HUES6 (cell line): ENCODE measurements at regions not wholly inside any gene's neighbourhood (a gene's known extent, or its start where the extent isn't known, plus 50 kb on each side); places are given as distances from the start of the nearest gene placed in this dataset.

Experiments
- H3K27ac ChIP-seq: 2 replicates; pipeline ENCODE4 v1.7.0; 2013; ENCODE audit warnings: low read depth, mild to moderate bottlenecking, low read length, inconsistent platforms
- H3K27me3 ChIP-seq: 2 replicates; pipeline ENCODE4 v1.6.1; 2013; ENCODE audit warnings: low read length; ENCODE audit not compliant: control insufficient read depth, insufficient read depth
- H3K36me3 ChIP-seq: 2 replicates; pipeline ENCODE4 v1.6.1; 2013; ENCODE audit warnings: low read length; ENCODE audit not compliant: control insufficient read depth, insufficient read depth
- H3K4me1 ChIP-seq: 2 replicates; pipeline ENCODE4 v1.6.1; 2013; ENCODE audit warnings: low read length; ENCODE audit not compliant: control insufficient read depth, insufficient read depth
- H3K4me3 ChIP-seq: 2 replicates; pipeline ENCODE4 v1.5.1; 2013; ENCODE audit warnings: low read depth, low read length
- H3K9ac ChIP-seq: one replicate; pipeline ENCODE4 v1.6.1; 2013; ENCODE audit warnings: mild to moderate bottlenecking, low read length
- H3K9me3 ChIP-seq: 2 replicates; pipeline ENCODE4 v1.6.1; 2013; ENCODE audit warnings: low read depth, low read length; ENCODE audit not compliant: control insufficient read depth, insufficient read depth

GRCh38 chr7:46705386-46706255, 784.5 kb upstream of the IGFBP3 start:
- H3K4me3 ChIP-seq = no peak overlapping the region
- no peaks in the 10 kb centered on the region for H3K27me3 ChIP-seq
- no peak overlapping the region for H3K9ac ChIP-seq
- no peaks in the 10 kb centered on the region for H3K36me3 ChIP-seq
- H3K4me1 ChIP-seq = no peaks in the 10 kb centered on the region; the same call in 1 of the 2 replicates
- no peaks in the 10 kb centered on the region for H3K9me3 ChIP-seq
- H3K27ac ChIP-seq = no peak overlapping the region

GRCh38 chr7:46696741-46697140, 775.7 kb upstream of the IGFBP3 start:
- Histone ChIP-seq H3K36me3 (no peaks in the 10 kb centered on the region), H3K4me1 (0 out of 2 replicates have a peak, but pooled peaks cover 4% of the 10 kb centered on the region), H3K9me3 (no peaks in the 10 kb centered on the region), H3K27ac (no peak overlapping the region), H3K27me3 (no peaks in the 10 kb centered on the region), H3K4me3 (no peak overlapping the region), H3K9ac (no peak overlapping the region)

GRCh38 chr7:46695051-46695708, 774.1 kb upstream of the IGFBP3 start:
- Histone ChIP-seq H3K4me1 (0 out of 2 replicates have a peak, but pooled peaks cover 4% of the 10 kb centered on the region), H3K9me3 (no peaks in the 10 kb centered on the region), H3K9ac (no peak overlapping the region), H3K36me3 (no peaks in the 10 kb centered on the region), H3K27ac (no peak overlapping the region), H3K4me3 (no peak overlapping the region), H3K27me3 (no peaks in the 10 kb centered on the region)

- Histone ChIP-seq H3K4me3 (no peak overlapping the region), H3K9me3 (no peaks in the 10 kb centered on the region), H3K27ac (no peak overlapping the region), H3K4me1 (0 out of 2 replicates have a peak, but pooled peaks cover 4% of the 10 kb centered on the region), H3K36me3 (no peaks in the 10 kb centered on the region), H3K27me3 (no peaks in the 10 kb centered on the region), H3K9ac (no peak overlapping the region)
These were observed 773.0 kb upstream of the IGFBP3 start for GRCh38 chr7:46694058-46694457.

GRCh38 chr7:46687203-46687602, 766.1 kb upstream of the IGFBP3 start:
- no peak overlapping the region for H3K9ac ChIP-seq
- H3K9me3 ChIP-seq = peaks cover 2% of the 10 kb centered on the region; the same call in 1 of the 2 replicates
- no peaks in the 10 kb centered on the region for H3K36me3 ChIP-seq
- no peaks in the 10 kb centered on the region for H3K27me3 ChIP-seq
- no peaks in the 10 kb centered on the region for H3K4me1 ChIP-seq
- H3K27ac ChIP-seq = no peak overlapping the region
- no peak overlapping the region for H3K4me3 ChIP-seq

- Histone ChIP-seq H3K9me3 (peaks cover 2% of the 10 kb centered on the region; the same call in 1 of the 2 replicates), H3K4me3 (no peak overlapping the region), H3K36me3 (no peaks in the 10 kb centered on the region), H3K9ac (no peak overlapping the region), H3K4me1 (no peaks in the 10 kb centered on the region), H3K27ac (no peak overlapping the region), H3K27me3 (no peaks in the 10 kb centered on the region)
These were observed 764.0 kb upstream of the IGFBP3 start for GRCh38 chr7:46685051-46685450.

GRCh38 chr7:46682836-46683624, 762.0 kb upstream of the IGFBP3 start:
- no peak overlapping the region for H3K27ac ChIP-seq
- no peaks in the 10 kb centered on the region for H3K4me1 ChIP-seq
- H3K27me3 ChIP-seq = no peaks in the 10 kb centered on the region
- H3K4me3 ChIP-seq = no peak overlapping the region
- H3K9me3 ChIP-seq = no peaks in the 10 kb centered on the region; the same call in 1 of the 2 replicates
- no peaks in the 10 kb centered on the region for H3K36me3 ChIP-seq
- no peak overlapping the region for H3K9ac ChIP-seq

- Histone ChIP-seq H3K4me1 (no peaks in the 10 kb centered on the region), H3K9me3 (peaks cover 5% of the 10 kb centered on the region; the same call in 1 of the 2 replicates), H3K36me3 (no peaks in the 10 kb centered on the region), H3K4me3 (no peak overlapping the region), H3K27me3 (no peaks in the 10 kb centered on the region), H3K27ac (no peak overlapping the region), H3K9ac (no peak overlapping the region)
These were observed 760.9 kb upstream of the IGFBP3 start for GRCh38 chr7:46681865-46682503.

GRCh38 chr7:46680147-46680546, 759.1 kb upstream of the IGFBP3 start:
- H3K27me3 ChIP-seq = no peaks in the 10 kb centered on the region
- no peaks in the 10 kb centered on the region for H3K36me3 ChIP-seq
- no peak overlapping the region for H3K9ac ChIP-seq
- H3K4me1 ChIP-seq = no peaks in the 10 kb centered on the region
- H3K4me3 ChIP-seq = no peak overlapping the region
- H3K27ac ChIP-seq = no peak overlapping the region
- peaks cover 5% of the 10 kb centered on the region; the same call in 1 of the 2 replicates for H3K9me3 ChIP-seq

GRCh38 chr7:46679671-46680070, 758.6 kb upstream of the IGFBP3 start:
- Histone ChIP-seq H3K27me3 (no peaks in the 10 kb centered on the region), H3K9ac (no peak overlapping the region), H3K27ac (no peak overlapping the region), H3K4me3 (no peak overlapping the region), H3K4me1 (no peaks in the 10 kb centered on the region), H3K9me3 (peaks cover 5% of the 10 kb centered on the region; the same call in 1 of the 2 replicates), H3K36me3 (no peaks in the 10 kb centered on the region)
